ENCODE measurements at regions not wholly inside any gene's neighbourhood (a gene's known extent, or its start where the extent isn't known, plus 50 kb on each side); places are given as distances from the start of the nearest gene placed in this dataset.

DNA sequence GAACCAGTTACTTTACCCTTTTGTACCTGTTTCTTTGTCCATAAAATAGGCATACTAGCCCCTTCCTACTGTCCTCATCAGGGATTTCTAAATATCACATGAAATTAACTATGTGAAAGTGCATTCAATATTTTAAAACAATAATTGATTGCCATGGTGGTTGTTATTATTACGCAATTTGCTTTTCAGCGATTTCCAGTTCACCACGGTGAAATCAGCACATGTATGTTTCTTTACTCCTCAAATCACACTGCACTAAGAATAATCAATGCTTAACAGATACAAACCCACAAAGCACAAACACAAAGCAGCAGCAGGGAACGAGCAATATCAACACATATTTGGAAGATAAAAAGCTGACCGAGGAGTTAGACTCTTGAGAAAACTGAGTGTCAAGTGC lies 371.3 kb upstream of the NOCT start:
- H3K27ac ChIP-seq, result no peak overlapping the region

DNA sequence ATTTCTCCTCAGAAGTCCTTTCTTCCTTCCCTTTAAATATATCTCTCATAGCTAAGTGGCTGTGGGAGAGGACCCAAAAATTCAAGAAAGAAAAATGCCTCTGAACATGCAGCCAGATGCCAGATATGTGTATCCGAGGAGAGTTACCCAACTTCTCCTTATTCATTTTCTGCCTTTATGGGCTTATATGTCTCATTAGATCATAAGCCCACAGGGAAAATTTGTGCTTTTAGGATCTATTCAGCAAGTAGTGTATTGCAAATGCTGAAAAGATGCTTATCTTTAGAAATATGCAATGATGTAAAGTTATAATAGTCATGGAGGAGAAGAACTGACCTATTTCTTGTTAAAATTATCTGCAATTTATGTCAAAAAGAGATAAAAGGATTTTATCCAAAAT lies 371.8 kb upstream of the NOCT start:
- TF ChIP-seq CTCF (conservative IDR thresholded peaks at IDR 0.05), result no peak
- no peak overlapping the region for H3K27ac ChIP-seq

More for the DNA sequence above, 371.3 kb upstream of the NOCT start:
- TF ChIP-seq CTCF (conservative IDR thresholded peaks at IDR 0.05), result no peak

DNA sequence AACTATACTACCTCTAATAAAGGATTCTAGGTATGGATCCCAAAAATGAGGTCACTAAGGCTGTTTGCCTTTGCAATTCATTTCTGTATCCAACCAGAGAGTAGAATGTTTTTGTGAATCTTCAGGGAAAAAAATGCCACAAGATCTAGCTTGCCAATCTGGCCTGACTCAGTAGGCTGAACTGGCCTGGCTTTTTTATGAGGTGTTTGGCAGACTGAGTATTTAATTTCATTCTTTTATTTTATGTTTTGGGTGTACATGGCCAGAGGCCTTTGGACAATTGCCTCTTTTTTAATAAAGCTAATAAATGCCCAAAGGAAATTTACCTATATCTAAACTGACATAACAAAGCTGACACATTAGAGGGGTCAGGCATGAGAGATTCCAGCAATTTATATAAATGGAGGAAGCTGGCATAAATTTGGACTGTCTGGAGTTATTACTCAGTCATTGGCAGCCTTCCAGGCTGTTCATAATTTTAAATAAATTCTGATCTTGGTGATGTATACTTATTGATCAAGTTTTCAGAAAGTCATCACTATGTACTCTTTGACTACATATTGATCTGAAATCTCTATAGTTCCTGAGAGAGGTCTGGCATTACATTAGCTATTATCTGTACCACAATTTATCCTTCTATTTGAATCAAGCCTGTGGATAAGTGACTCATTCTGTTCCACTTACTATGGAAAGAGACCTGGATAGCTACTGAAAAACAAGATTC lies 376.4 kb upstream of the NOCT start:
- H3K27ac ChIP-seq, result no peak overlapping the region
- no peak for TF ChIP-seq CTCF (conservative IDR thresholded peaks at IDR 0.05)

DNA sequence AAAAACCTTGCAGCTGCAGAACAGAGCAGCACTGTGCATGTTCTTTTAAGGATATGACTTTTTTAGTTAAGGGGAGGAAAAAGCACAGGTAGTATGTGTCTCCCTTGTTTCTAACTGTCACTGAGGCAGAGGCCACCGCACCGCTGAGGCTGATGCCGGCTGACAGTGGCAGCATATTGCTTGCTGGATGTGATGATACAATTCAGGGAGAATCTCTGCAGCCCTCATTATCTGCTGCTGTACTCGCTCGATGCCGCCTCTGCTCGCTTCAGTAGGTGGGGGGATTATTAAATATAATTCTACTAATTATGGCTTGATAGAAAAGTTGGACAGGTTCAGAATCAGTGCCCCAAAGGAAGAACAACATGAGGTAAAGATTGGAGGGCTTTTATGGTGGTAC lies 378.8 kb upstream of the NOCT start:
- TF ChIP-seq CTCF (conservative IDR thresholded peaks at IDR 0.05), result no peak
- peak overlapping the region; percentile 20; the same call in 1 of the 2 replicates for H3K27ac ChIP-seq

GRCh38 chr4:138634915-138635314 lies 380.7 kb upstream of the NOCT start:
- no peak for TF ChIP-seq CTCF (conservative IDR thresholded peaks at IDR 0.05)
- no peak overlapping the region for H3K27ac ChIP-seq

GRCh38 chr4:138633580-138633904 lies 382.0 kb upstream of the NOCT start:
- TF ChIP-seq CTCF (conservative IDR thresholded peaks at IDR 0.05), result no peak

GRCh38 chr4:138632856-138633579 lies 382.6 kb upstream of the NOCT start:
- H3K27ac ChIP-seq, result no peak overlapping the region
- TF ChIP-seq CTCF (conservative IDR thresholded peaks at IDR 0.05), result no peak

More at GRCh38 chr4:138633580-138633904, 382.0 kb upstream of the NOCT start:
- no peak overlapping the region for H3K27ac ChIP-seq

Data from VCaP (cell line).